Upper lobe of left lung (tissue), 4 donors: ENCODE measurements at regions not wholly inside any gene's neighbourhood (a gene's known extent, or its start where the extent isn't known, plus 50 kb on each side); places are given as distances from the start of the nearest gene placed in this dataset.
"Not testable (repeated sequence)": the region's sequence is repeated elsewhere in the genome, so short reads cannot be mapped to it uniquely, and the experiment has no call there.

Source experiments
- EP300 ChIP-seq, 4 donors: sonication (generic); formaldehyde crosslinking; IDR thresholded peaks; one replicate each; pipeline ENCODE4 v1.5.1; 2017; ENCODE audit warnings: antibody characterized with exemption in 4 of 4, control low read depth in 2 of 4
- POLR2A ChIP-seq, 4 donors: fragments of 450-650 bp; IDR thresholded peaks; one replicate each; pipeline ENCODE4 v1.5.1; 2016 to 2017; ENCODE audit warnings: antibody characterized with exemption in 4 of 4, mild to moderate bottlenecking in 2 of 4
- POLR2AphosphoS5 ChIP-seq, 2 donors: sonication (generic); formaldehyde crosslinking; IDR thresholded peaks; one replicate each; pipeline ENCODE4 v1.5.1; 2017; ENCODE audit warnings: antibody characterized with exemption in 2 of 2
- TF ChIP-seq, protein P1 (sequence below), 6 experiments: fragments of 450-650 bp in 4 of 6; fragments of 200-600 bp in 2 of 6; sonication (generic) in 2 of 6; IDR thresholded peaks; one replicate each; pipeline ENCODE4 v1.5.1; 2016 to 2019; ENCODE audit warnings: antibody characterized with exemption in 6 of 6

DNA sequence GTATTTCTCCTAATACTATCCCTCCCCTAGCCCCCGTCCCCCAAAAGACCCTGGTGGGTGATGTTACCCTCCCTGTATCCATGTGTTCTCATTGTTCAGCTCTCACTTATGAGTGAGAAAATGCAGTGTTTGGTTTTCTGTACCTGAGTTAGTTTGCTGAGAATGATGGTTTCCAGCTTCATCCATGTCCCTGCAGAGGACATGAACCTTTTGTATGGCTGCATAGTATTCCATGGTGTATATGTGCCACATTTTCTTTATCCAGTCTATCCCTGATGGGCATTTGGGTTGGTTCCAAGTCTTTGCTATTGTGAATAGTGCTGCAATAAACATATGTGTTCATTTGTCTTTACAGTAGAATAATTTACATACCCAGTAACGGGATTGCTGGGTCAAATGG is 235.8 kb upstream of the NOCT start:
- TF ChIP-seq, protein P1, sequence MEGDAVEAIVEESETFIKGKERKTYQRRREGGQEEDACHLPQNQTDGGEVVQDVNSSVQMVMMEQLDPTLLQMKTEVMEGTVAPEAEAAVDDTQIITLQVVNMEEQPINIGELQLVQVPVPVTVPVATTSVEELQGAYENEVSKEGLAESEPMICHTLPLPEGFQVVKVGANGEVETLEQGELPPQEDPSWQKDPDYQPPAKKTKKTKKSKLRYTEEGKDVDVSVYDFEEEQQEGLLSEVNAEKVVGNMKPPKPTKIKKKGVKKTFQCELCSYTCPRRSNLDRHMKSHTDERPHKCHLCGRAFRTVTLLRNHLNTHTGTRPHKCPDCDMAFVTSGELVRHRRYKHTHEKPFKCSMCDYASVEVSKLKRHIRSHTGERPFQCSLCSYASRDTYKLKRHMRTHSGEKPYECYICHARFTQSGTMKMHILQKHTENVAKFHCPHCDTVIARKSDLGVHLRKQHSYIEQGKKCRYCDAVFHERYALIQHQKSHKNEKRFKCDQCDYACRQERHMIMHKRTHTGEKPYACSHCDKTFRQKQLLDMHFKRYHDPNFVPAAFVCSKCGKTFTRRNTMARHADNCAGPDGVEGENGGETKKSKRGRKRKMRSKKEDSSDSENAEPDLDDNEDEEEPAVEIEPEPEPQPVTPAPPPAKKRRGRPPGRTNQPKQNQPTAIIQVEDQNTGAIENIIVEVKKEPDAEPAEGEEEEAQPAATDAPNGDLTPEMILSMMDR (IDR thresholded peaks at IDR 0.05) = not testable (repeated sequence)
- not testable (repeated sequence) for TF ChIP-seq POLR2A, EP300, POLR2AphosphoS5 (IDR thresholded peaks at IDR 0.05)
